Upper lobe of right lung (tissue), 1 donor: ENCODE measurements at regions not wholly inside any gene's neighbourhood (a gene's known extent, or its start where the extent isn't known, plus 50 kb on each side); places are given as distances from the start of the nearest gene placed in this dataset.
"Not testable (repeated sequence)": the region's sequence is repeated elsewhere in the genome, so short reads cannot be mapped to it uniquely, and the experiment has no call there.

ENCODE experiments used
- ATAC-seq: fragments of 200-7000 bp; cut with Tn5 transposase; one replicate; pipeline ENCODE4 v1.9.1; 2020; ENCODE audit warnings: mild to moderate bottlenecking, moderate library complexity
- DNase-seq: peaks from one replicate; pipeline ENCODE4 v3.0.0-alpha.2; 2020
- H3K27ac ChIP-seq: fragments of 200-600 bp; one replicate; pipeline ENCODE4 v1.8.0; 2022
- H3K27me3 ChIP-seq: fragments of 200-600 bp; one replicate; pipeline ENCODE4 v1.8.0; 2022; ENCODE audit warnings: mild to moderate bottlenecking
- H3K36me3 ChIP-seq: fragments of 200-600 bp; one replicate; pipeline ENCODE4 v1.8.0; 2022
- H3K4me1 ChIP-seq: fragments of 200-600 bp; one replicate; pipeline ENCODE4 v1.8.0; 2022
- H3K4me3 ChIP-seq: fragments of 200-600 bp; one replicate; pipeline ENCODE4 v1.8.0; 2022; ENCODE audit warnings: mild to moderate bottlenecking
- H3K9me3 ChIP-seq: fragments of 200-600 bp; one replicate; pipeline ENCODE4 v1.8.0; 2022
- CTCF ChIP-seq: fragments of 200-600 bp; IDR thresholded peaks from one replicate; pipeline ENCODE4 v1.8.0; 2022; ENCODE audit warnings: antibody characterized with exemption
- intact Hi-C: fragments of 100-400 bp; cut with DNase I; formaldehyde crosslinking; loops from one replicate; pipeline ENCODE4 v1.11.0; 2022
- donor health status: DM: no; HTN: yes; CAD: no; lungs with severe emphysema.

GRCh38 chr15:62870216-62870615 lies 172.3 kb upstream of the TPM1 start:
- Histone ChIP-seq H3K9me3 (no peaks in the 10 kb centered on the region), H3K36me3 (no peaks in the 10 kb centered on the region), H3K27ac (no peak overlapping the region), H3K4me3 (no peak overlapping the region), H3K4me1 (no peaks in the 10 kb centered on the region), H3K27me3 (no peaks in the 10 kb centered on the region)
- ATAC-seq (no peak), DNase-seq (no peak)
- intact Hi-C loops, result no loop called here
- TF ChIP-seq CTCF, result no peak

GRCh38 chr15:62870701-62871100 lies 171.8 kb upstream of the TPM1 start:
- intact Hi-C loops, H3K36me3 ChIP-seq, H3K27ac ChIP-seq, ATAC-seq, H3K4me1 ChIP-seq, H3K4me3 ChIP-seq, H3K27me3 ChIP-seq, H3K9me3 ChIP-seq, DNase-seq: not testable (repeated sequence)

GRCh38 chr15:62873203-62873602 lies 169.3 kb upstream of the TPM1 start:
- no peak for DNase-seq
- intact Hi-C loops, result no loop called here
- no peak overlapping the region for H3K4me3 ChIP-seq
- TF ChIP-seq CTCF, result no peak
- H3K4me1 ChIP-seq, result no peaks in the 10 kb centered on the region
- no peaks in the 10 kb centered on the region for H3K36me3 ChIP-seq
- no peak overlapping the region for H3K27ac ChIP-seq
- no peak for ATAC-seq
- H3K9me3 ChIP-seq, result no peaks in the 10 kb centered on the region
- H3K27me3 ChIP-seq, result no peaks in the 10 kb centered on the region

GRCh38 chr15:62874064-62874463 lies 168.5 kb upstream of the TPM1 start:
- DNase-seq (no peak), ATAC-seq (no peak)
- TF ChIP-seq CTCF, result no peak
- Histone ChIP-seq H3K27me3 (no peaks in the 10 kb centered on the region), H3K36me3 (no peaks in the 10 kb centered on the region), H3K9me3 (no peaks in the 10 kb centered on the region), H3K4me3 (no peak overlapping the region), H3K27ac (no peak overlapping the region), H3K4me1 (no peaks in the 10 kb centered on the region)
- intact Hi-C loops, result no loop called here

- Histone ChIP-seq H3K27me3 (no peaks in the 10 kb centered on the region), H3K9me3 (no peaks in the 10 kb centered on the region), H3K4me1 (no peaks in the 10 kb centered on the region), H3K36me3 (no peaks in the 10 kb centered on the region), H3K4me3 (no peak overlapping the region), H3K27ac (no peak overlapping the region)
- intact Hi-C loops, result no loop called here
- no peak for DNase-seq
- TF ChIP-seq CTCF, result no peak
- no peak for ATAC-seq
These were observed 167.5 kb upstream of the TPM1 start for GRCh38 chr15:62874959-62875625.

GRCh38 chr15:62875626-62876021 lies 166.9 kb upstream of the TPM1 start:
- no peaks in the 10 kb centered on the region for H3K36me3 ChIP-seq
- no peaks in the 10 kb centered on the region for H3K9me3 ChIP-seq
- intact Hi-C loops, result no loop called here
- H3K4me3 ChIP-seq, result no peak overlapping the region
- no peaks in the 10 kb centered on the region for H3K27me3 ChIP-seq
- ATAC-seq (no peak), DNase-seq (no peak)
- no peak overlapping the region for H3K27ac ChIP-seq
- no peak for TF ChIP-seq CTCF
- no peaks in the 10 kb centered on the region for H3K4me1 ChIP-seq
